ENCODE measurements at regions not wholly inside any gene's neighbourhood (a gene's known extent, or its start where the extent isn't known, plus 50 kb on each side); places are given as distances from the start of the nearest gene placed in this dataset.

DNA sequence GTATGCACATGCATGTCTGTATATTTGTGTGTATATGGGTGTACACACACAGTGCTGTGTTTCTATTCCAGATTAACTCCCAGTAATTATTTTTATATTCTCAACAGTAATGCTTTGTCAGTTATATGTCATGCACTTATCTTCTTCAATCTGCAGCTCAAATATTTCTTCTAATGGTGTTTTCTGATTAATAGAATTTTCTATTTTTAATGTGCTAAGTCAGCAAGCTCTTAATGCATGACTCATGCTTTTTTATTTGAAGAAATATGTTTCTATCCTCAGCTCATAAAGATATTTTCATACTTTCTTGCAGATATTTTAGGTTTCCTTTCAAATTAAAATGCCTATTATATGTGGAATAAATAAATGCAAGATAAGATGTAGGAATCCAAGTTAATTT lies 59.7 kb upstream of the TMEM18 start:
- TF ChIP-seq ZNF335 (tag by site-specific recombination; conservative IDR thresholded peaks at IDR 0.05): no peak
- TF ChIP-seq GFI1B (tag by site-specific recombination; IDR thresholded peaks at IDR 0.05): no peak
- TF ChIP-seq, protein P1, sequence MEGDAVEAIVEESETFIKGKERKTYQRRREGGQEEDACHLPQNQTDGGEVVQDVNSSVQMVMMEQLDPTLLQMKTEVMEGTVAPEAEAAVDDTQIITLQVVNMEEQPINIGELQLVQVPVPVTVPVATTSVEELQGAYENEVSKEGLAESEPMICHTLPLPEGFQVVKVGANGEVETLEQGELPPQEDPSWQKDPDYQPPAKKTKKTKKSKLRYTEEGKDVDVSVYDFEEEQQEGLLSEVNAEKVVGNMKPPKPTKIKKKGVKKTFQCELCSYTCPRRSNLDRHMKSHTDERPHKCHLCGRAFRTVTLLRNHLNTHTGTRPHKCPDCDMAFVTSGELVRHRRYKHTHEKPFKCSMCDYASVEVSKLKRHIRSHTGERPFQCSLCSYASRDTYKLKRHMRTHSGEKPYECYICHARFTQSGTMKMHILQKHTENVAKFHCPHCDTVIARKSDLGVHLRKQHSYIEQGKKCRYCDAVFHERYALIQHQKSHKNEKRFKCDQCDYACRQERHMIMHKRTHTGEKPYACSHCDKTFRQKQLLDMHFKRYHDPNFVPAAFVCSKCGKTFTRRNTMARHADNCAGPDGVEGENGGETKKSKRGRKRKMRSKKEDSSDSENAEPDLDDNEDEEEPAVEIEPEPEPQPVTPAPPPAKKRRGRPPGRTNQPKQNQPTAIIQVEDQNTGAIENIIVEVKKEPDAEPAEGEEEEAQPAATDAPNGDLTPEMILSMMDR (tag by site-specific recombination; IDR thresholded peaks at IDR 0.05): no peak
- TF ChIP-seq, protein P2, sequence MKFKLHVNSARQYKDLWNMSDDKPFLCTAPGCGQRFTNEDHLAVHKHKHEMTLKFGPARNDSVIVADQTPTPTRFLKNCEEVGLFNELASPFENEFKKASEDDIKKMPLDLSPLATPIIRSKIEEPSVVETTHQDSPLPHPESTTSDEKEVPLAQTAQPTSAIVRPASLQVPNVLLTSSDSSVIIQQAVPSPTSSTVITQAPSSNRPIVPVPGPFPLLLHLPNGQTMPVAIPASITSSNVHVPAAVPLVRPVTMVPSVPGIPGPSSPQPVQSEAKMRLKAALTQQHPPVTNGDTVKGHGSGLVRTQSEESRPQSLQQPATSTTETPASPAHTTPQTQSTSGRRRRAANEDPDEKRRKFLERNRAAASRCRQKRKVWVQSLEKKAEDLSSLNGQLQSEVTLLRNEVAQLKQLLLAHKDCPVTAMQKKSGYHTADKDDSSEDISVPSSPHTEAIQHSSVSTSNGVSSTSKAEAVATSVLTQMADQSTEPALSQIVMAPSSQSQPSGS (tag by site-specific recombination; IDR thresholded peaks at IDR 0.05; ENCODE audit: low read depth): no peak
- TF ChIP-seq ZNF341 (tag by site-specific recombination; IDR thresholded peaks at IDR 0.05; ENCODE audit: low read depth): no peak
- TF ChIP-seq MZF1 (tag by site-specific recombination; IDR thresholded peaks at IDR 0.05; ENCODE audit: borderline replicate concordance): no peak
- TF ChIP-seq, protein P3, sequence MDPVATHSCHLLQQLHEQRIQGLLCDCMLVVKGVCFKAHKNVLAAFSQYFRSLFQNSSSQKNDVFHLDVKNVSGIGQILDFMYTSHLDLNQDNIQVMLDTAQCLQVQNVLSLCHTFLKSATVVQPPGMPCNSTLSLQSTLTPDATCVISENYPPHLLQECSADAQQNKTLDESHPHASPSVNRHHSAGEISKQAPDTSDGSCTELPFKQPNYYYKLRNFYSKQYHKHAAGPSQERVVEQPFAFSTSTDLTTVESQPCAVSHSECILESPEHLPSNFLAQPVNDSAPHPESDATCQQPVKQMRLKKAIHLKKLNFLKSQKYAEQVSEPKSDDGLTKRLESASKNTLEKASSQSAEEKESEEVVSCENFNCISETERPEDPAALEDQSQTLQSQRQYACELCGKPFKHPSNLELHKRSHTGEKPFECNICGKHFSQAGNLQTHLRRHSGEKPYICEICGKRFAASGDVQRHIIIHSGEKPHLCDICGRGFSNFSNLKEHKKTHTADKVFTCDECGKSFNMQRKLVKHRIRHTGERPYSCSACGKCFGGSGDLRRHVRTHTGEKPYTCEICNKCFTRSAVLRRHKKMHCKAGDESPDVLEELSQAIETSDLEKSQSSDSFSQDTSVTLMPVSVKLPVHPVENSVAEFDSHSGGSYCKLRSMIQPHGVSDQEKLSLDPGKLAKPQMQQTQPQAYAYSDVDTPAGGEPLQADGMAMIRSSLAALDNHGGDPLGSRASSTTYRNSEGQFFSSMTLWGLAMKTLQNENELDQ (tag by site-specific recombination; IDR thresholded peaks at IDR 0.05; ENCODE audit: low read depth): no peak
- no peak for TF ChIP-seq SCRT1 (tag by site-specific recombination; IDR thresholded peaks at IDR 0.05; ENCODE audit: borderline replicate concordance)
- no peak for TF ChIP-seq ZNF174 (tag by site-specific recombination; IDR thresholded peaks at IDR 0.05)
